ENCODE measurements at regions not wholly inside any gene's neighbourhood (a gene's known extent, or its start where the extent isn't known, plus 50 kb on each side); places are given as distances from the start of the nearest gene placed in this dataset.
"Not testable (repeated sequence)": the region's sequence is repeated elsewhere in the genome, so short reads cannot be mapped to it uniquely, and the experiment has no call there.

DNA sequence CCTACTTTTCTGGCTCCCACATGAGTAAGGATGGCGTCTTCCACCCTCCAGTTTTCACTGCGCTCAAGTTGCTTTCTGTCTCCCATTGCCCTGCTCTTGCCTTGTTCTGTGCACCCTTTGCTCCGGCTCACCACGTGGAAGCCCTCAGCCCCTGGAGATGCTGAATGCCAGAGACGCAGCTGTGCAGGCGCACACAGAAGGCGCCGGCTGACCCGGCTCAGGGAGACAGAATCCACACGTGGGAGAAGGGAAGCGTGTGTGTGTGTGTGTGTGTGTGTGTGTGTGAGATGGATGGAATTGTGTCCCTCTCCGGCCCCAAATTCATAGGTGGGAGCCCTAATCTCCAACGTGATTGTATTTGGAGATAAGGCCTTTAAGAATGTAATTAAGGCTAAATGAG is 118.2 kb upstream of the ERRFI1 start:
- DNase-seq (ENCODE audit: low read depth) = no peak

DNA sequence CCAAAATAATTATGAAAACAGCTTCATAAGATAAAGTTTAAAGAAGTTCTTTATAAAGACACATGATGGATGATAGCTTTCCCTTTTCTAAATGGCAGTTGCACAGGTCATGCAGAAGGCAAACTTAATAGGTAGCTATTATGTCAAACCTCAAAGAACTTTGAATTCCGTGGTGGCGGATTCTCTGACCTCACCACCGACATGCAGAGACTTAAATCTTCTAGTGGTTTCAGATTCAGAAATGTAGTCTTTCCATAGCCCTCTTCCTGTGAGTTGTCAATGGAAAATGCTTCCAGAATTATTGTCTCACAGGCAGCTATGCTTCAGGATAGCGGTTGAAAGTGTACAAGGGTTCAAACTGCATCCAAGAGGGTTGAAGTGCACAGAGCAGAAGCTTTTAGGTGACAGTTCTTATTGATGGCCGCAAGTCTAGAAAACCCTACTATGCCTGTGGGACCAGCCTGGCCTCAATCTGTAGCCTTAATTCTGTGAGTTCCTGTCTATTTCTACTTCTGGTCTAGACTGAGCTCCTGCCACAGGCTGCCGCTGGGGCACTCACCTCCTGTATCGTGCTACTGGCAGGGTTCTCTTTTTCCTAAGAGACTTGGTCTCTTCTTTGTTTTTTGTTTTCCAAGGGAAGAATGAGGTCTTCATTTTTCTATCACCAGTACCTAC is 117.0 kb upstream of the ERRFI1 start:
- no peak for DNase-seq (ENCODE audit: low read depth)

DNA sequence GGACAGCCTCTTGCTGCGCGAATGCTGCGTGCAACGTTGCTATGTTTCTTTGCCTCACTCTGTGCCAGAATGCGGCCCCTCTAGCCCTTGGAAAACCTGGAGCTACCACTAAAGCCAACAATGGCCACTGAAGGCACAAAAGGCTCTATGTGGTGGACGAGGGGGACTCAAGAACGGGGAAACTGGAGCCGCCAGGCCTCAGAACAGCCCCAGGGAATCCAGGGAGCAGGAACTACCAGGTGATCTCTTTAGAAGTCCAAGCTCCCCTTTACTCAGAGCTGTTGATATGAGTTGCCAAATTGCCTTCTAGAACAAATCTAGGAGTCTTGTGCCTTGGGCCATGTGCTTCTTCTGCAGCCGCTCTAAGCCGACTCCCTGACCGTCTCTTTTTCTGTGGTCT is 113.8 kb upstream of the ERRFI1 start:
- no peak for DNase-seq (ENCODE audit: low read depth)

DNA sequence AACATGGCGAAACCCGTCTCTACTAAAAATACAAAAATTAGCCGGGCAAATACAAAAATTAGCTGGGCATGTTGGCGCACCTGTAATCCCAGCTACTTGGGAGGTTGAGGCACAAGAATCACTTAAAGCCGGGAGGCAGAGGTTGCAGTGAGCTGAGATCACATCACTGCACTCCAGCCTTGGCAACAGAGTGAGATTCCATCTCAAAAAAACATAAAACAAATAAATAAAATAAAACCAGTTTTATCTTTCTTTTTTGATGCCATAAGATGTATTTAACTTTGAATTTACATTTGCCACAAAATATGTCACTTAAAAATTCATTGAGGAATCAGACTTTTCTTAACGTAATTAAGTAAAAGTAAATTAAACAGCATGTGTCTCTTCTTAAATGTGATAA is 113.3 kb upstream of the ERRFI1 start:
- no peak for DNase-seq (ENCODE audit: low read depth)

DNA sequence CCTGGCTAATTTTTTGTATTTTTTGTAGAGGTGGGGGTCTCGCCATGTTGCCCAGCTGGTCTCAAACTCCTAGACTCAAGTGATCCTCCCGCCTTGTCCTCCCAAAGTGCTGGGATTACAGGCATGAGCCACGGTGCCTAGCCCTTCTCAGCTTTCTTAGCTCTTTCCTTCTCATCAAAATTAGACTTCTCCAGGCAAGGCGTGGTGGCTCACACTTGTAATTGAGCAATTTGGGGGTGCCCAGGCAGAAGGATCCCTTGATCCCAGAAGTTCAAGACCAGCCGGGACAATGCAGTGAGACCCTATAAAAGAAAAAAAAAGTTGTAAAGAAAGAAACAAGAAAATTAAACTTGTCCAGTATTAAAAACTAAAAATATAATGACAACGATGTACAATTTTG is 112.6 kb upstream of the ERRFI1 start:
- no peak for DNase-seq (ENCODE audit: low read depth)

DNA sequence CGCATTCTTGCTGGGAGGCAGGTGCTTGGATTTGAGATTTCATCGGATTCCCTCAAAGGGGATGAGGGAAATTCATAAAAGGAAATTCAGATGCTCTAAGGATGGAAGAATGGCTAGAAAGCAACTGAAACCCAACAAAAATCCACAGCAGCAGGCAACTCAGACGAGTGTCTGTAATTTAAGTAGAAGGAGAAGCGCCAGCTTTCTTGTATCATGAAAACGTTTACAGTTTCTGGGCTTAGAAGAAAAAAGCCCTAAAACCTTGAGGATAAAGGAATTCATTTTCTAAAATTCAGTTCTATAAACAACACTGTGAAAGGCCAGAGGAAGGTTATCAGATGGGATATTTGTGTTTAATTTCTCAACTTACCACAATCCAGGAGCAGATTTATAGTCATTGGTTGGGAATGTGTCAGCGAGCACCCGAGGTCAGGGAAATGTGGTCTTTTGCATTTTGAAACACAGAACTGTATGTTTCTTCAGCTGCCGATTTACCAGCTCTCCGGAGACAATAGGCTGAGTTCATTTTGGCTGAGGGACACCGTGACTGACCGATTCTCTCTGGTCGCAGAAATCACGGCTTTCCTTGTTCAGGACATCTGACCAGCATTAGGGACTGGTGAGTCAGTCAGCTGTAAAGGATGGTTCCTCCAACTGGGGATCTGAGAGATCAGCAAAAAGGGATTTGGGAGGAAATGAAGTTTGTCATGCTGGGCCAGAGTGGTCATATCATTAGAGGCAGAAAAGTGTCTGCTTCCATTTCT is 111.6 kb upstream of the ERRFI1 start:
- DNase-seq (ENCODE audit: low read depth) = peak; percentile 94

DNA sequence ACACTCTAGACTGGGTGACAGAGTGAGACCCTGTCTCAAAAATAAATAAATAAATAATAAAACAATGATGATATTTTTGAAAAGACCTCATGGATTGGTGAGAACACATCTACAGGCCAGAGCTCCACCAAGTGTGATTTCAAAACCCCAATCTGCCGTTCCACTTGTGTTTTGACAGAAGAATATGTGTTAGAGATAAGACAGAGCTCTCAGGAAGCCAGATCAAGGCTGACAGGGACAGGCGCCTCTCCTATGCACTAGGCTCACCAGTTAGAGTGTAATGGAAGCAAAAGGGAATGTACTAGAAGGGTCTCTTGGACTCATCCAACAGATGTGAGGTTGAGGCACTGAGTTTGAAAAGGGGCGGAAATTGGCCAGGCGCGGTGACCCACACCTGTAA is 110.7 kb upstream of the ERRFI1 start:
- no peak for DNase-seq (ENCODE audit: low read depth)

DNA sequence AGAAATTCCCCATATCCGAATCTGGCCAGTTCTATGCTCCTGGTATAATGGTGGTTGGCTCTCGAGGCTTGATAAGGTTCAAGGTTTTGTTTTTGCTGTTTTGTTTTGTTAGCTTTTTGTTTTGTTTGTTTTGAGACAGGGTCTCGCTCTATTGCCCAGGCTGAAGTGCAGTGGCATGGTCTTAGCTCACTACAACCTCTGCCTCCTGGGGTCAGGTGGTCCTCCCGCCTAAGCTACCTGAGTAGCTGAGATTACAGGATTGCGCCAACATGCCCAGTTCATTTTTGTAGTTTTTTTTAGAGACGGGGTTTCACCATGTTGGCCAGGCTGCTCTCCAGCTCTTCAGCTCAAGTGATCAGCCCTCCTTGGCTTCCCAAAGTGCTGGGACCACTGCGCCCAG is 109.1 kb upstream of the ERRFI1 start:
- DNase-seq (ENCODE audit: low read depth) = no peak

DNA sequence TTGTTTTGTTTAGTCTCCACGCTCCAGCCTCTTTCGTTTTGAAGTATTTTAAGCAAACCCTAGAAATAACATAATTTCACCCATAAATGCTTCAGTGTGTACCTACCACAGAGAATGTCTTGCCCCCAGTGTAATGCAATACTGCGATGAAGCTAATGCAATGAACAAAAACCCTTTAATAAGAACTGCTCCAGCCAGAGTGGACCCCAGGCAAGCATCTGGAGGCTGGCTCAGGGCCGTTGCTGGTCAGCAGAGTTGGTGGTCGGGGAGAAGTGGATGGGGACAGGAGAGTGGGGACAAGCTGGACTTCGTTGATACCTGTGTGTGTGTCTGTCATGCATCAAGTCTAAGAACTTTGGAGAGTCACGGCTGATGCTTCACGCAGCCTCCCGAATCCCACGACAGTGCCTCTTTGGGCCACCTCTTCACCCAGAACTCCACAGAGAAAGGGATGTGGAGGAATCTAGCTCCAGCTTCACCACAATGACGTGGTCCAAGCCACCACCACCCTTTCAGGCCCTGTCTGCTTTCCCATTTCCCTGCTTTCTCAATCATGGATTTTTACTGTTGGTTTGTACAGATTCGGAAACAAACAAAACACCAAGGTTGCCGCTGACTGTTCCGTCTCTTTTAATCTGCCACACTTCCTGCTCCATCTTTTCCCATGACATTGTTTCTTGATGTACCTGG is 108.6 kb upstream of the ERRFI1 start:
- DNase-seq (ENCODE audit: low read depth) = no peak

DNA sequence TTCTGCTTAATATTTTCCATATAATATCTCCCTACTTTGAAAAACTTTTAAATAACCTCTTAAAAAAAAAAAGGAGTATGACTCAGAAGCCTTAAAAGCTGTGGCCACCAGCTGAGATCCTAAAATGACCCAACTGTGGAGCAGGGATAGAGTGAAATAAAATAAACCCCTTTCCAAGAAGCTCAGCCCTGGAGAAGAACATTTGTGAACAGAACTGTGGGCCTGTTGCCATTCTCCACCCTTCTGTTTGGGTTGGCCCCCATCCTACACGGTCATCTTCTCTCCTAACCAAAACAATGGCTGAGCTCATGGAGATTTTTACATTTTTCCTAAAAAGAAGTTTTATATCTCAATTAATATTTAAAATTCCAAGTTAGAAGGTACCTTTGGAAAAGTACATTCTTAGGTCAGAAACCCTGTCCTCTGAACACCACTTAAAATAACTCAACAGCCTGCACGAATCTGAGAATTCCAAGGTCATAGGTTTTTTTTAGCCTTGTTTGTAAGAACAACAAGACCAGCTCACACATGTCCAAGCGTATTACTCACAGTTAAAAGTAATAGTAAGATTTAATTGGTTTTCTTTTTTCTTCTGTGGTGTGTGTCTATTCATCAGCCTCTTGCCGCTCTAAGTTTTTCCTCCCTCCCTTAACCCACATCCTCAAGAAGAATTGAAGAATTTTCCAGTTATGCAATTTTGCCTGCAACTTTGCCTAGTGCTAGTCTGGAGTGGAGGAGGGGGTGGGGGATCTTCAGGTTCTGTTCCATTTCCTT is 107.7 kb upstream of the ERRFI1 start:
- DNase-seq (ENCODE audit: low read depth) = peak; percentile 96

DNA sequence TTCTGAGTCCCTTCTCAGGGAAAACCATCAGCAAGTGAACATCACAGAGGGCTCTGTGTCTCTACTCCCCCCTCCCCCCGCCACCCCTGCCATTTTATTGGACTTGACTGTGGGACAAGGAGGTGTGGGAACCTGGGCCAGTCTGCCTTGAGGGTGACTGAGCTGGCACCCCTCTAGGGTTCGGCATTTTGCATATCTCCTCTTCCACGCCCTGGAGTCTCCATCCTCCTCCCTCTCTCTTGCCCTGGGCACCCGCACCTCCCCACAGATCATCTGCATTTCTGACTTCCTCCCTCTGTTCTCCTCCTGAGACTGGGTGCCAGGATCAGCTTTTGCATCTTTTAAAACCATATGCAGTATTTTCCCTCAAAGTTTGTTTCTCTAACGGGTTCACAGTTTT is 107.1 kb upstream of the ERRFI1 start:
- no peak for DNase-seq (ENCODE audit: low read depth)

DNA sequence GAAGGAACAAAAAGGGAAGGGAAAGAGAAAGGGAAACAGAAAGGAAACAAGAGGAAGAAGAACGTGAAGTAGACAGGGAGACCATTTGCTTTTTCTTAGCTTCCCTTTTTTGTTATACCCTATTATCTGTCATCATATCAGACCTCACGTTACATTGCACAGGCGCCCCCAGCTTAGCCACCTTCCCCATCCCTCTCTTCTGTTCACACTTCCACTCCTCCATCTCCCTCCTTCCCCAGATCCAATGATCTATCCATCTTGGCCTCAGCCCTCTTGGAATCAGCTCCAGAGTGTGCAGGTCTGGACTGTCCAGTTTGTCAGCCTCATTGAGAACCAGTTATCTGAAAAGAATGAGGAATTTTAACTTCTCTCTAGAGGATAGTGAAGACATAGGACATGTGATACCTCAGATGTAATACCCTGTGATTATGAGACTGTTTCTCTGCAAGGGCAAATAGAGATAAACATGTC is 101.1 kb upstream of the ERRFI1 start:
- DNase-seq (ENCODE audit: low read depth) = no peak

DNA sequence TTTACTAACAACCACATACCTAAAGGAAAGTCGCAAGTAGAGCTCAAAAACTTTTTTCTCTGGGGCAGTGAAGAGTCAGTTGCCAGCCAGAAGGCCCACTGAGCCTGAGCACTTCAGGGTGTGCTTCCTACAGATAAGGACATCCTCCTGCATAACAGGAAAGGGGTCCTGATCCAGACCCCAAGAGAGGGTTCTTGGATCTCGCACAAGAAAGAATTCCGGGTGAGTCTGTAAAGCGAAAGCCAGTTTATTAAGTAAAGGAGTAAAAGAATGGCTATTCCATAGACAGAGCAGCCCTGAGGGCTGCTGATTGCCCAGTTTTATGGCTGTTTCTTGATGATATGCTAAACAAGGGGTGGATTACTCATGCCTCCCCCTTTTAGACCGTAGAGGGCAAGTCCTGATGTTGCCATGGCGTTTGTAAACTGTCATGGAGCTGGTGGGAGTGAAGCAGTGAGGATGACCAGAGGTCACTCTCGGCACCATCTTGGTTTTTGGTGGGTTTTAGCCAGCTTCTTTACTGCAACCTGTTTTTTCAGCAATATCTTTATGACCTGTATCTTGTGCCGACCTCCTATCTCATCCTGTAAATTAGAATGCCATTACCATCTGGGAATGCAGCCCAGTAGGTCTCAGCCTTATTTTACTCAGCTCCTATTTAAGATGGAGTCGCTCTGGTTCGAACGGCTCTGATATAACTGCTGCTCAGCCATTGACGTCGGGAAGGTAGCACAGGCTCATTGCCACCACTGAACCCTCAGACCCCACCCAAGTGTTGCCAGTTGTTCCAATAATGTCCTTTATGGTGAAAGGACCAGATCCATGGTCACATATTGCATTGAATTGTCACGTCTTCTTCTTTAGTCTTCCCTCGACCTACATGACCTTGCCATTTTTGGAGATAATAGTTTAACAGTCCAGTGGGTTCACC is 96.6 kb upstream of the ERRFI1 start:
- DNase-seq (ENCODE audit: low read depth) = no peak

DNA sequence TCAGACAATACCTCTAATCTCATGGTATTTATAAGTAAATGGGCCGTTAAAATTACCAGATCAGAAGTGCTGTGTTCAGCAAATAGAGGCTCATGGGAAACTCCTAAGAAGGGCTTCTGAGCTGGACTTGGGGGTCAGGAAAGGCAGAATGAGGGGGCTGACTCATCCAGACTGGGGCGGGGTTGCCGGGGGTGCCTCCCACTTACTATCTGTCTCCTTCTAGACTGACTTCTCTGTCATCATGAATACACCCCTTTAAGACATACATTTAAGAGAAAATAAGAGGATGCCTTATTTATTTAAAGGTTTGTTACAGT is 96.0 kb upstream of the ERRFI1 start:
- DNase-seq (ENCODE audit: low read depth) = no peak

DNA sequence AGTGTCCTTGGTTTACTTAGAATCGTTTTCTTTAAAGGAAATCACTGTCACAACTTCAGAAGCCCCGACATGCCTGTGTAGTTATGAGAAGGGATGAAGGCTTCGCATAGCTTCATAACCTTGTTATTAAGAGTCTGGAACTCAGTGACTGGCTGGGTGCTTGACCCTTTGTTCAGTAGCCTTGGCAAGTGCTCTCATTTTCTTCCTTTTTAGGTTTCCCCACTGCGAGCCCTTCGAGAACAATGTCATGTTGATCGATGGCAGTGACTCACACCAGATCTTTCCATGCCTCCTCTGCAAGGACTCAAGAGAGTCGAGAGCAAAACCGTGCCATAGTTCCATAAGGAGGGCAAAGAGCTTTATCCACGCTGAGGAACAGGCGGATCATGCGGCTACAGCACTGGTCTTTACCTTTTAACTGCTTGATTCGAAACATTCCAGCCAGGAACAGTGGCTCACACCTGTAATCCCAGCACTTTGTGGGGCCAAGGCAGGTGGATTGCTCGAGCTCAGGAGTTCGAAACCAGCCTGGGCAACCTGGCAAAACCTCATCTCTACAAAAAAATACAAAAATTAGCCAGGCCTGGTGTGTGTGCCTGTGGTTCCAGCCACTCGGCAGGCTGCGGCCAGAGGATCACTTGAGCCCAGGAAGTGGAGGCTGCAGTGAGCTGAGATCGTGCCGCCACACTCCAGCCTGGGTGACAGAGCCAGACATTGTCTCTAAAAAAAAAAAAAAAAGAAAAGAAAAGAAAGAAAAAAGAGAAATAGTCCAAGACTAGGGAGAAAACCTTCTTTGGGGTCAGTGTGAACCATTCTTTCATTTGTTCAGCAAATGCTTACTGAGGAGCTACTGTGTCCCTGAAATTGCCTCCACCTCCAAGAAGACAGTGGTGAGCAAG is 95.4 kb upstream of the ERRFI1 start:
- peak; percentile 91 for DNase-seq (ENCODE audit: low read depth)

DNA sequence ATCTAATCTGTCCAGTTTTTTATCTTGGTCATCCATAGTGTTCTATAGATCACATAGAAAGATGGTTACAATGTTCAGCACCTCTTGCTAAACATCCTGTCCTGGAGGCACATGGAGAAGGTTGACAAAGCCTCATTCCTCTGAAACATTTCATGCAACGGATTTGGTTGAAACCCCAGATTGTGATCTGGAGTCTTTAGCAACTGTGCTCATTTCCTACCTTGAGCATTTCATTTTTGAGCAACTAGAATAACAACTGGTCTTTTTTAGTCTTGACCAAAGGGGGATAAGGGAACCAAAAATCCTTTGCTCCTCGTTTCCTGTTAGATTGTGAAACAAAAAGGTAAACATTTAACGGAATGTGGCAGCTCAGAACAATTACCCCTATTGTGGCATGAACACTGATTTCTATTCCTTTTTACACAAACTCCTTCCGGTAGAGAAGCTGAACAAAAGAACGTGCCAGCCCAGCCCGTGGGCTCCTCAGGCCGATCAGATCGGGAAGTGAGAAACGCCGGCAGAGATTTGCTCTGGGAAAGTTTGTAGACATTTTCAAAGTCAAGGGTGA is 94.7 kb upstream of the ERRFI1 start:
- no peak for DNase-seq (ENCODE audit: low read depth)

DNA sequence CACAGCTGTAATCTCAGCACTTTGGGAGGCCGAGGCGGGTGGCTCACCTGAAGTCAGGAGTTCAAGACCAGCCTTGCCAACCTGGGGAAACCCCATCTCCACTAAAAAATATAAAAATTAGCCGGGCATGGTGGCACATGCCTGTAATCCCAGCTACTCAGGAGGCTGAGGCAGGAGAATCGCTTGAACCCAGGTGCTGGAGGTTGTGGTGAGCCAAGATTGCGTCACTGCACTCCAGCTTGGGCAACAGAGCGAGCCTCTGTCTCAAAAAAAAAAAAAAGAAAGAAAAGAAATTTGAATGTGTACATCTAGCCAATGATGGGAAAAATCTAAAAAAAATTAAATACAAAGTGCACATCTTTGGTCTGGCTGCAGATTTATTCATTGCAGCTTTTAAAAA is 92.6 kb upstream of the ERRFI1 start:
- DNase-seq (ENCODE audit: low read depth) = not testable (repeated sequence)

DNA sequence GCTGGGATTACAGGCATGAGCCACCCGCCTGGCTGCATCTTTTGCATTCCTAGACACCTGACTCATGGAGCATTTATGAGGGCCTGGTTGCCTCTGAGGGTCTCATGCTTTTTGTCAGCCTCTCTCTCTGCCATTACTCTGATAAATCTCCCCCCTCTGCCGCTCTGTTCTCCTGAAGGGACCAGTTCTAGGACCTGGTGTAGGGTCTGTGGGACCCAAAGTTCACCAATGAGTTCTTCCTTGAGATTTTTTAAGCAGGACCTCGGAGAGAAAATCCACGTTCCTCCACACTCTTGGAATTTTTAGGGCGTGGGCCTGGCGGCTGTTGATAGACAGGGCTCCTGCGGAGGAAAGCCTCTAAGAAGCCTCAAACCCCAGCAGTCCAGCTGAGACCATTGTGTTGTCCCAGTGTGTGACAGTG is 91.9 kb upstream of the ERRFI1 start:
- DNase-seq (ENCODE audit: low read depth) = no peak

DNA sequence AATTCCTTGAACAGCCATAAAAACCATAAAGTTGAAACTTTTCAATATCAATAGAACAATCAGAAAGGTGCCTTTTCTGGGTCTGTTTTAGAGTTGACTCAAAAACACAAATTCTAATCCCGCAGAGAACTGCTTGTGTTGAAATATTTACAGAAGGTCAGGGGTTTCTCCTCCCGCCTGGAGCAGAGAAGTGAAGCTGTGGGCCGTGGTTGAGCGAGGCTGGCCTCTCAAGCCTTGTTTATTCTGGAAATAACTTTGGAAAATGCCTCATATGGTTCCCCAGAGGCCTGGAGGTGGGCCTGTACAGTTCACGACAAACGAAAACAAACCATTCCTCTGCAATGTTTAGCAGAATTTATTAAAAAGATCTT is 90.8 kb upstream of the ERRFI1 start:
- peak; percentile 94 for DNase-seq (ENCODE audit: low read depth)

DNA sequence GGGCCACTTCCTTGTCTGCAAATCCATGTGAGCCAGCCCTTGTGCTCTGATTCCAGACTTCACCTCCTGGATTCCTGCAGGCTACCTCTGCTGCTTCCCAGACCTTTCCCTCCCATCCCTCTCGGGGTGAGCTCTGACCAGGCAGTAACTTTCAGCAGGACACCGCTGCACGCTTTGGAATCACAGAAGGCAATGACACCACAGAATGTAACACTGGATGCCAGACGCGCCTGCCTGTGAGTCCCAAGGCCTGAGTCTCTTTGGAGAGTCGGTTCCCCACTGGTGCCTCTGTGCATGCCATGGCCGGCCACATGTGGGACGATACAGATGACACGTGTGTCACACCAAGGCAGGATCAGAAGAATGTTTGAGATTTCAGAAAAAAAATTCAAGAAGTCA is 89.7 kb upstream of the ERRFI1 start:
- no peak for DNase-seq (ENCODE audit: low read depth)

All from stromal cell of bone marrow (primary cell).